HCT116 (cell line): ENCODE measurements at regions not wholly inside any gene's neighbourhood (a gene's known extent, or its start where the extent isn't known, plus 50 kb on each side); places are given as distances from the start of the nearest gene placed in this dataset.

Experiments used
- TCF7L2 ChIP-seq: IDR thresholded peaks from 2 replicates; pipeline ENCODE4 v1.7.0; 2011; ENCODE audit warnings: borderline replicate concordance, inconsistent platforms; ENCODE audit not compliant: insufficient read depth, insufficient read length; ENCODE audit errors: extremely low read depth
- ZBTB33 ChIP-seq: IDR thresholded peaks from 2 replicates; pipeline ENCODE4 v1.6.1; 2011; ENCODE audit warnings: mild to moderate bottlenecking, low read length, moderate library complexity; ENCODE audit not compliant: insufficient replicate concordance; ENCODE audit errors: extremely low read depth

GRCh38 chr7:93715234-93715633 lies 140.7 kb upstream of the CALCR start:
- TF ChIP-seq ZBTB33 (no peak), TCF7L2 (no peak)
